ENCODE measurements at regions not wholly inside any gene's neighbourhood (a gene's known extent, or its start where the extent isn't known, plus 50 kb on each side); places are given as distances from the start of the nearest gene placed in this dataset.

- POLR2A ChIA-PET, result no interaction called here
- CTCF ChIA-PET, result no interaction called here
These were observed 106.2 kb upstream of the AGTR1 start for GRCh38 chr3:148591525-148591924.

GRCh38 chr3:148598619-148599018 lies 99.1 kb upstream of the AGTR1 start:
- ChIA-PET POLR2A (no interaction called here), CTCF (no interaction called here)

GRCh38 chr3:148599481-148599880 lies 98.2 kb upstream of the AGTR1 start:
- POLR2A ChIA-PET, result no interaction called here
- CTCF ChIA-PET, result no interaction called here

DNA sequence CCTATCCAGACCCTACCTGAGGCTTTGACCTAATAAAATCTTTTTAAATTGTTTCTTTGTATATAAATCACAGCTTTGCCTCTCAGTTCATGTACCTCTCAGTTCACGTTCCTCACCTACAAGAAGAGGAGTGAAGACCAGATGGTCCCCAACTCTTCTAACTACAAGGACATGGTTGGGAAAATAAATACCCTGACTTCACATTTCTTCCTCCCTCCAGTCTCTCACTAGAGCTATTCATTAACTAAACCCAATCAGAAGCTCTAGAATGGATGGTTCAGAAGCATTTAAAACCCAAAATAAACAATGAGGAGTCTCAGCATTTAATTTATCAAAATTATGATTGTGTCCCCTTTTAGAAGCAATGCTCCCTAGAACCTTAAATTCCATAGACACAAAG lies 97.3 kb upstream of the AGTR1 start:
- ChIA-PET CTCF (no interaction called here), POLR2A (no interaction called here)

DNA sequence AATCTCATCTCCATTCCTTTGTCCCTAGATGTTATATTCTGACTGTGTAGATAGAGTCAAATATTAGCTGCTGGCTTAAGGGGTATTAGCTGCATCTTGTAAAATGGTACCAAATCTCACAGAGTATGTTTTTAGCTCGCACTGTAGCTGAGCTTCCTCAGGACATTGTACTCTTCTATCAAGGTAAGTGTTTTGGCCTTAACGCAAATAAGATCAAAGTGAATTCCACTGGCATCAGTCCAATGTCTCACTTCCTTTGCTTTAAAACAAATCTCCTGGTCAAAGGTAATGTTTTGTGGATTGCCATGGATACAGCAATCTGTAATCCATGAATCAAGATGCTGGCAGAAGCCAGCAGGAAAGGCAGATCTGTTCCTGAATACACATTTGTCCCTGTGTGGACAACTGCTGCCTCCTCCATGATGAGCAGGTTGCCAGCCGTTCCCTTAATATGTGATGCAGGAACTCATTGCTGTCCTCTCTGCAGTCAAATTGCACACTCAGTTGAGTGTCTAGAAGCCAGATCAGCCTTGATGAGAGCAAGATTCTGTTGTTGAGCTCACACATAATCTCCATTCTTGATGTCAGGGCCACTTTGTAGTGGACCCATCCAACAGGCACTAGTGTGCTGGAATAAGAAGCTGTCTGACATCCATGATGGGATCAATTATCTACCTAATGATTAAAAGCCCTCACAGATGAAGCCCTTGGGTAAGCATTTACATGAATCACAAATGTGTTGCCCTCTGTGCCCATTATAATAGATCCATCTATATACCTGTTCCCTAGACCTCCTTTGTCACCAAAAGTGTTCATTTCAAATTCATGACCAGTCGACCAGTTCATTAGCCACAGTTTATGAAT lies 96.6 kb upstream of the AGTR1 start:
- ChIA-PET POLR2A (no interaction called here), CTCF (no interaction called here)

DNA sequence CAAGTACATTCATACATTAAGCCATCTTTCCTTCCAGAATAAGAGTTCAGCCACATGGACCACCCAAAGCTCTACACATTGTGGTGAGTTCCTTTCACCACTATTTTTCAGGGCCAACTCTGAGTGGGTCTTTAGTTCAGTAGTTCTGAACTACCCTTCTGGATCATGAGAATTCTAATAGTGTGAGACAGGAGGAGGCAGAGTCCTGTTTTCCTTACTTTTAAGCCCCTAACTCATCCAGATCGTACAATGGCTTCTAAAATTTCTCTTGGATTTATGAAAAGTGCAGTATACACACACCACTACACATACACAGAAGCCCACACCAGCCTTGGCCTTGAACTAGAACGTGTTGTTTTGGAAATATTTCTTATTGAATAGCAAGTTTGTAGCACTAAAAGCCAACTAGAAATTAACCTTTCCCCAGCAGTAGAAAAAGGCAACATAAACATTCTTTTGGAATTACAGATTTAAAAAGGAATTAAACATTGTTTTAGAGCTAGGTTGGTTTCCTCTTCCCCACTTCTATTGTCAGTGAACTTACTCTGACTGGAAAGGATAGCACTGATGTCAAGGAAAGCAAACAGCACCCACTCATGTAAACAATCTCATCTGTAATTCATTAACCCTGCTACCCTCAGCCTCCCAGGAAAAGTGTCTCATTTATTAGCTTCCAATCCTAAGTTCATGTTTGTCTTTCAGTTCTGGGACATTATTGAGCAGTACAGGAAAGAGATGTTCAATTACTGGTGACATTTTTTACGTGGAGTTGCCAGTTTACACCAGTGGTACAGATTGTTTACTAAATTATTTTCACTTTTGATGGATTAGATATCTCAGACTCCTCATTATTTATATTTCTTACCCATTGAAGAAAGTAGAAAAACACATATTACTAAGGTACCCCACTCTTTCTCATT lies 95.7 kb upstream of the AGTR1 start:
- ChIA-PET CTCF (no interaction called here), POLR2A (no interaction called here)

DNA sequence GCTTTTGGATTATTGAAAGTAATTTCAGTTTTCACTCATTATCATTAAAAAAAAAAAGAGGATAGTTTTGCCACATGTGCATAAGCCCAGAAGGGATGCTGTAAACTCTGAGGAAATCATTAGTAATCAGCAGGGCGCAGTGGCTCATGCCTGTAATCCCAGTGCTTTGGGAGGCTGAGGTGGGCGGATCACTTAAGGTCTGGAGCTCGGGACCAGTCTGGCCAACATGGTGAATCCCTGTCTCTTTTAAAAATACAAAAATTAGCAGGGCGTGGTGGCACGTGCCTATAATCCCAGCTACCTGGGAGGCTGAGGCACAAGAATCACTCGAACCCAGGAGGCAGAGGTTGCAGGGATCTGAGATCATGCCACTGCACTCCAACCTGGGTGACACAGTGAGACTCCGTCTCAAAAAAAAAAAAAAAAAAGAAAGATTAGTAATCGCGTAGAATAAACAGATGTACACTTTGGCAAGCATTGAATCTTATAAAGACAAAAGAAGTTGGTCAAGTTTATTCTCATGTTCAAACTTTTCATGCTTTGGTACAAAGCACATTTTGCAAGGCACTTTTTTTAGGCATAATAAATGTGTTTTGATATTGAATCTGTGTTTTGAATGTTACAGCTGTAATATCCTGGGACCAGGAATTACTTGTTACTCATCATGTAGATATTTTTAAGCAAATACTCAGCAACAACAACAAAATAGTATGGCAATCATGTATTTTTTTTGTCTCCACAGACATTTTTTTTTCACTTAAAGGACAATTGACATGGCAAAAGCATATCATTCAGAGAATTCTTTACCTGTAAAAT lies 93.2 kb upstream of the AGTR1 start:
- ChIA-PET POLR2A (no interaction called here), CTCF (no interaction called here)

DNA sequence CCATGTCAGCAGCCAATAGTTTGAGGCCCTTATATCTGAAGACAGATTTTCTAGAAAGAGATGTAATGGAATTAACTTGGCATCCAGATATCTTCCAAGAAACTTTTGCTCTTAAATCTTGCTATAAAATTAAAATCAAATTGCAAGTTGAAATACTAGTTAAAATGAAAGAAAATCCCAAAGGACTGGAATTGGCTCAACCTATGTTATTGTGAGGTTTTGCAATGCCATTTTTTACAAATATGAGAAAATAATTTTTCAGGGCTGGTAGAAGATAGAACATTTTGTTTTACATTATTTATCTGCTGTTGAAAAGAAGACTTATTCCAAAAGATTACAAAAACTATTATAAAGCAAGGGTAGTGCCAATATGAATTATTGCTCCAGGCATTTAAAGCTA lies 92.2 kb upstream of the AGTR1 start:
- ChIA-PET POLR2A (no interaction called here), CTCF (no interaction called here)

DNA sequence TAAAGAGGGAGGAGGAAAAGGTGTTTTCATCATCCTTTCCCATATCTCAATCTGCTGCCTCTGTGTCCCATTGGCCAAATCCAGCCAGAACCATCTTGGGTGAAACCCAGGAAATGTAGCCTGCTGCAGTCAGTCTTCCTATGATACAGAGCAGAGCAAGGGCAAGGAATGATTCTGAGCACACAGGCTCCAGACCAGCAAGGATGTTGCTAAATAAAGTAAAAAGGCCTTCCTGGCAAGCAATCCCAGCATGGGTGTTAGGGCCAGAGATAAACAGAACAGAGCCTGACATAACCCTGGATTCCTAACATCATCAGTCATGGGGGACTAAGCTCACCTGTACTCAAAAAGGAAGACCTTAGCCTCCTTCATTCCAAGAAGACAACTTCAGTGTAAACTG lies 90.7 kb upstream of the AGTR1 start:
- POLR2A ChIA-PET, result no interaction called here

GRCh38 chr3:148607491-148607890 lies 90.2 kb upstream of the AGTR1 start:
- CTCF ChIA-PET, result no interaction called here
- POLR2A ChIA-PET, result no interaction called here

More for the DNA sequence above, 90.7 kb upstream of the AGTR1 start:
- CTCF ChIA-PET, result no interaction called here

GRCh38 chr3:148612278-148612677 lies 85.4 kb upstream of the AGTR1 start:
- ChIA-PET POLR2A (no interaction called here), CTCF (no interaction called here)

DNA sequence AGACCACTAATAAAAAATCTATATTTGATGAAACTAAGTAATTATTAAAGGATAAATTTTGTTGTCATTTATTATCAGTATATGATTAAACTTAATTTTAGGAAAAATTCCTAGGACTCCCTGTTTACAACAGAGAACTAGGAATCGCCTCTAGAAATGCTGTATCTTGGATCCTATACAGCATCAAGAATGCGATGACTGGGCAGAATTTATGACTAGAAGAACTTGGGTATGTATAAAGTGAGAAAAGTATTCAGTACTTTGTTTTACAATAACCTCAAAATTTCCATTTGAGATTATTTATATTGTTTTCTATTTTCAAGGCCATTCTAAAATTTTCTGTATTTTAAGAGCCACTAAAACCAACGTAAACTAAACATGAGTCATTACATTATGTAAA lies 82.3 kb upstream of the AGTR1 start:
- POLR2A ChIA-PET, result no interaction called here
- CTCF ChIA-PET, result no interaction called here

GRCh38 chr3:148625095-148625736 lies 72.5 kb upstream of the AGTR1 start:
- ChIA-PET CTCF (no interaction called here), POLR2A (no interaction called here)

GRCh38 chr3:148625991-148626390 lies 71.7 kb upstream of the AGTR1 start:
- CTCF ChIA-PET, result no interaction called here
- POLR2A ChIA-PET, result no interaction called here

DNA sequence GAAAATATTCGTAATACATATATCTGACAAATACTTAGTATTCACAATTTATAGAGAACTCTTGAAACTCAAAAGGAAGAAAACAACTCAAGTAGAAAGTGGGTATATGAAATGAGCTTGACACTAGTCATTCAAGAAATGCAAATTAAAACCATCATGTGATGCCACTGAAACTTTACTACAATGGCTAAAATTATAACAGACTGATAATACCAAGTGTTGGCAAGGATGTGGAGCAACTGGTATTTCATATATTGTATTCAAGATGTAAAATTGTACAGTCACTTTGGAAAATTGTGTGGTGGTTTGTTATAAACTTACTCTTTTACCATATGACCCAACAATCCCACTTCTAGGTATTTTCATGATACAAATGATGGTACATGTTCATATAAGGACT lies 68.7 kb upstream of the AGTR1 start:
- ChIA-PET CTCF (no interaction called here), POLR2A (interaction anchor here (0.6 kb wide), 1 partner anchor 326 kb away, joined by 5 read pairs; no protein-coding TSS in a partner anchor)

GRCh38 chr3:148631124-148631903 lies 66.4 kb upstream of the AGTR1 start:
- ChIA-PET POLR2A (no interaction called here), CTCF (no interaction called here)

GRCh38 chr3:148641722-148642121 lies 56.0 kb upstream of the AGTR1 start:
- ChIA-PET POLR2A (no interaction called here), CTCF (no interaction called here)

GRCh38 chr3:148642214-148642613 lies 55.5 kb upstream of the AGTR1 start:
- POLR2A ChIA-PET, result no interaction called here
- CTCF ChIA-PET, result no interaction called here

GRCh38 chr3:148642616-148643015 lies 55.1 kb upstream of the AGTR1 start:
- POLR2A ChIA-PET, result no interaction called here
- CTCF ChIA-PET, result no interaction called here

Data from activated CD8-positive, alpha-beta memory T cell treated with anti-CD3 and anti-CD28 coated beads for 36 hours (primary cell).